ENCODE measurements at regions not wholly inside any gene's neighbourhood (a gene's known extent, or its start where the extent isn't known, plus 50 kb on each side); places are given as distances from the start of the nearest gene placed in this dataset.
"Not testable (repeated sequence)": the region's sequence is repeated elsewhere in the genome, so short reads cannot be mapped to it uniquely, and the experiment has no call there.

GRCh38 chr7:45268013-45268412 is 110.4 kb downstream of the RAMP3 start:
- DNase-seq: no peak

- DNase-seq: no peak
Observed at GRCh38 chr7:45269192-45269591, 111.6 kb downstream of the RAMP3 start.

GRCh38 chr7:45278763-45279398 is 121.3 kb downstream of the RAMP3 start:
- no peak for DNase-seq

GRCh38 chr7:45289611-45290010 is 132.0 kb downstream of the RAMP3 start:
- DNase-seq: not testable (repeated sequence)

GRCh38 chr7:45290880-45291279 is 133.3 kb downstream of the RAMP3 start:
- no peak for DNase-seq

- no peak for DNase-seq
Observed at GRCh38 chr7:45292481-45292880, 134.9 kb downstream of the RAMP3 start.

GRCh38 chr7:45293295-45293942 is 135.8 kb downstream of the RAMP3 start:
- no peak for DNase-seq

- DNase-seq: no peak
Observed at GRCh38 chr7:45294559-45294958, 137.0 kb downstream of the RAMP3 start.

GRCh38 chr7:45295222-45295621 is 137.6 kb downstream of the RAMP3 start:
- DNase-seq: no peak

GRCh38 chr7:45296748-45297147 is 139.2 kb downstream of the RAMP3 start:
- no peak for DNase-seq

GRCh38 chr7:45306752-45307305 is 149.2 kb downstream of the RAMP3 start:
- DNase-seq: no peak

GRCh38 chr7:45311597-45311996 is 154.0 kb downstream of the RAMP3 start:
- DNase-seq: no peak

GRCh38 chr7:45315512-45315911 is 157.9 kb downstream of the RAMP3 start:
- not testable (repeated sequence) for DNase-seq

- DNase-seq: no peak
Observed at GRCh38 chr7:45324683-45325237, 167.2 kb downstream of the RAMP3 start.

- DNase-seq: no peak
Observed at GRCh38 chr7:45325378-45325777, 167.8 kb downstream of the RAMP3 start.

- no peak for DNase-seq
Observed at GRCh38 chr7:45328403-45328981, 170.9 kb downstream of the RAMP3 start.

- no peak for DNase-seq
Observed at GRCh38 chr7:45331563-45331962, 174.0 kb downstream of the RAMP3 start.

GRCh38 chr7:45335024-45335423 is 177.4 kb downstream of the RAMP3 start:
- DNase-seq: not testable (repeated sequence)

- no peak for DNase-seq
Observed at GRCh38 chr7:45342236-45342635, 184.6 kb downstream of the RAMP3 start.

- no peak for DNase-seq
Observed at GRCh38 chr7:45343746-45344145, 186.2 kb downstream of the RAMP3 start.

GRCh38 chr7:45347804-45348203 is 190.2 kb downstream of the RAMP3 start:
- no peak for DNase-seq

GRCh38 chr7:45349090-45349489 is 191.5 kb downstream of the RAMP3 start:
- no peak for DNase-seq

- DNase-seq: no peak
Observed at GRCh38 chr7:45350896-45351295, 193.3 kb downstream of the RAMP3 start.

- DNase-seq: no peak
Observed at GRCh38 chr7:45358287-45358686, 200.7 kb downstream of the RAMP3 start.

Data from activated T-cell treated with anti-CD3 and anti-CD28 coated beads, Interleukin-2, amount 50 U/mL, for 48 hours (primary cell).